HG02852 (cell line): ENCODE measurements at regions not wholly inside any gene's neighbourhood (a gene's known extent, or its start where the extent isn't known, plus 50 kb on each side); places are given as distances from the start of the nearest gene placed in this dataset.
"Not testable (repeated sequence)": the region's sequence is repeated elsewhere in the genome, so short reads cannot be mapped to it uniquely, and the experiment has no call there.

Source experiments
- ATAC-seq: cut with Tn5 transposase; IDR thresholded peaks from one replicate; pipeline ENCODE4 v1.9.1; 2021; ENCODE audit warnings: mild to moderate bottlenecking, moderate library complexity; ENCODE audit not compliant: unreplicated experiment

- no peak for ATAC-seq
These were observed 120.2 kb upstream of the CENPE start for GRCh38 chr4:103318327-103318726.

DNA sequence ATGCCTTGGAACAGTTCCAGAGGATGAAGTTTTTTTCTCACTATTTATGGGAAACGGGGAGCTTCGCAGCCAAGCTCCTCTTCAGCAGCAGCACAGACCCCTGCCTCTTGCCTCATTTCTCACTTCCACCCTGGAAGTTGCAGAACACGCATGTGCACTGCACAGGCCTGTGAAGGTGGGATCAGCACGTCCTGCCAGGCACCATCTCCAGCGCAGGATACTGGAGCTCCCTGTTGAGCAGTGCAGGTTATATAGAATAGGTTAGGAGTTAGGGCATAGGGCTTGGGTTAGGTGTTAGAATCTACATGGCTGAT, 110.1 kb upstream of the CENPE start:
- no peak for ATAC-seq

- no peak for ATAC-seq
These were observed 109.5 kb upstream of the CENPE start for GRCh38 chr4:103307453-103308247.

DNA sequence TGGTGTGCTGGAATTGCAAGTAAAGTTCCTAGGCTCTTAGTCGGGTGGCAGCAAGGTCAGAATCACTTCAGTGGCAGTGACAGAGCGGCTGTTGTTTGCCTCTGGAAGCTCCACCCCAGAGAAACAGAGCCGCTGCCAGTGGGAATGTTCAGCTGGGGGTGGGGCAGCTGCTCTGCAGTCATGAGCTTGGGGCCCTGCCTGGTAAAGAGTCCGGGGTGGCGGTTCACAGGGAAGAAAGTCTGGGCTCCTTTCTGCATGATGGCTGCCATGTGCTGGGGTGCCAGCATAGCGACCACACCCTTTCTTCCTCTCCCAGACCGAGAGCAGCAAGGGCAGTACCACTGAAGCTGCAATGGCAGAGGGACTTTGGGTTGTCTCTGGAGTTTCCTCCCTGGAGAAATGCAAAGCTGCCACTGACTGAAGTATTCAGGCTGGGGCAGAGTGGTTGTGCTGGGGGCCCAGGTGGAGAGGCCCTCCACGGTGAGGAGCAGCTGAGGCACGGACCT, 108.8 kb upstream of the CENPE start:
- no peak for ATAC-seq

DNA sequence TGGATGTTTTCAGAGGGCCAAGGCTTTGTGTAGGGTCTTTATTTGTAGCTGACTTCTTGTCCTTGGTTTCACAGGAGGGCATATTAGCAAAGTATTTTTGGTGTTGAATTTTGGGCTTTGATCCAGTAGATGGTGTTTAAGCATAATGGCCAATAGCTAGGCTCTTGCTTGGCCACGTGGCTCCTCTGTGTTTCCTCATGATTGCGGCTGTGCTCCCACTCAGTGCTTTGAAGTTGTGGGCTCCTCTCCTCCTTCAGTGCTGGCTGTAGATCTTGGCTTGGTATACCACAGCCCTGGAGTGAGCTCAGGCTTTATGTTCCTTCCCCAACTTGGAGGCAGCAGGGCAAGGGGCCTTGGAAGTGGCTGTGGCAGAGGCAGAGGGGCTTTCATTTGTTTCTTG, 107.2 kb upstream of the CENPE start:
- ATAC-seq, result no peak

- ATAC-seq, result no peak
These were observed 104.9 kb upstream of the CENPE start for GRCh38 chr4:103303011-103303410.

DNA sequence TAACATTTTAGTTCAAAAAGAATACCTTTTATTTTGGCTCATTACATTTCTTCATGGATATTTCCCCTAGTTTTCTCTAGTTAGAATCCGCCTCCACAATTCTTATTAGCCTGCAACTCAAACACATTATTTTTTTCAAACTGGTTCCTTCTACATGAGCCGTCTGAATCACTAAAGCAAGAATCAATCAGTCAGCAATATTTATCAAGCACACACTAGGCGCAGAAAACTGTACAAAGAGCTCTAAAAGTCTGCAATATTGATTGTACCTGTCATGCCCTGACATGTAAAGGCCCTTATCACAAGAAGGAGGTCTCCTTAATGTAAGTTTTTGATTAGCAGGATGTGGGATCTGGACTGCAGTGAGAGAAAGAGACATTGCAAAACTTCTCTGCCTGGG, 94.8 kb upstream of the CENPE start:
- no peak for ATAC-seq

DNA sequence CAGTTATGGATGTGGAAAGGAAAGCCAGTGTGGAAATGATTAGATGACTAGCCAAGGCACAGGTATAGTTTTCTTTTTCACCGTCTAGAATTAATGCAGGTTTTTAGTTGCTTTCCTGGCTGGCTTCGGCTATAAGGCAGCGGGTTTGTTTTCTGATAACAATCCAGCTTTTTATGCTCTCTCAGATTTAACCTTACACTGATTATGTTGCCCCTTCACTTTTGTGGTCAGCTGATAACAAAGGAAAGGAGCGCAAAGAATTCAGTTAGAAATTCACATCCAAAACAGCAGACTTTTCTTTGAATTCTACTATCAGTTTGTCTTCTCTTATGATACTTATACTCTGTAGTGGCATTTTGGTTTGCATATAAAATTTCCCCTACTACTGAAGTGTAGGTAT, 94.2 kb upstream of the CENPE start:
- ATAC-seq, result no peak

DNA sequence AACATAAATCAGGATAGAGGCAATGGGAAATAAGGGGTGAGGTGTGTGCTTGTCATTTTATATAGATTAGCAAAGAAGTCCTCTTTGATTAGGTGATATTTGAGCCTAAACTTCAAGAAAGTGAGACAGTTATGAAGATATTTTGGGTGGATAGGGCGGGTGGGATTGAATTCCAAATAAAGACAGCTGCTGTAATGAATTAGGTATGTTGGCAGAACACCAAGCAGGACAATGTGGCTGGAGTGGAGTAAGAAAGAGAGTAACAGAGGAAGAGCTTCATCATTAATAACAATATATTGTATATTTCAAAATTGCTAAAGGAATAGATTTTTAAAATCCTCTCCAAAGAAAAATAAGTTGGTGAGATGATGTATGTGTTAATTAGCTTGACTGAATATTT, 91.0 kb upstream of the CENPE start:
- no peak for ATAC-seq

DNA sequence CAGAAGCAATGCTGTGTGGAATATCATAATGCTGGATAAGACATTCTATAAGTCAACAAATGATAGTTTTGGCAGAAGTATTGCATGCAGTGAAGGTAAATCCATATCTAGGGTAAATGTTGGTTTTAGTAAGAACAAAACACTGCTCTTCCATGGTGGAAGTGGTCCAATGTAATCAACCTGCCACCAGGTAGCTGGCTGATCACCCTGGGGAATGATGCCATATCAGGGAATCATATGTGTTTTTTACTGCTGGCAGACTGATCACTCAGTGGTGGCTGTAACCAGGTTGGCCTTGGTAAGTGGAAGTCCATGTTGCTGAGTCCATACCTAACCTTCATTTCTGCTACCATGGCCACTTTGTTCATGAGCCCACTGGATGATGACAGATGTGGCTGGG, 74.0 kb upstream of the CENPE start:
- no peak for ATAC-seq

DNA sequence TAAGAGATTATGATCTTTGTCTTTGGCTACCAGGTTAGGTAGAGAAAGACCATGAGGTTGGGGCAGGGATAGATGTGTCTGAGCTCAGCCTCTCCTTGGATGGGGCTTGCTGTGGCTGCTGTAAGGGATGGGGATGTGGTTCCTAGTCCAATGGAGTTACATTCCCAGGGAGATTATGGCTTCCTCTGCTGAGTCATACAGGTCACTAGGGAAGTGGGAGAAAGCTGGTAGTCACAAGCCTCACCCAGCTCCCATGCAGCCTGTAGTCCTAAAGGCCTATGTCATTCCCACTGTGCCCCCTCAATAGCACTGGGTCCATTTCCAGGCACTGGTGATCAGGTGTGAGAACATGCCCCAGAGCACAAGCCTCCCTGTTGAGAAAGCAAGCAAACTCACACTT, 70.6 kb upstream of the CENPE start:
- no peak for ATAC-seq

GRCh38 chr4:103264905-103265304, 66.8 kb upstream of the CENPE start:
- ATAC-seq, result no peak

- not testable (repeated sequence) for ATAC-seq
These were observed 57.9 kb upstream of the CENPE start for GRCh38 chr4:103256068-103256467.
